H9 (cell line): ENCODE measurements at regions not wholly inside any gene's neighbourhood (a gene's known extent, or its start where the extent isn't known, plus 50 kb on each side); places are given as distances from the start of the nearest gene placed in this dataset.

ENCODE experiments used
- DNase-seq: peaks from one replicate; pipeline ENCODE4 v3.0.0-alpha.2; 2017
- H2AFZ ChIP-seq: one replicate; pipeline ENCODE4 v1.6.1; 2013; ENCODE audit warnings: mild to moderate bottlenecking, low read length, control low read depth, moderate library complexity
- H2AK5ac ChIP-seq: 2 replicates; pipeline ENCODE4 v1.6.1; 2013; ENCODE audit warnings: low read length, control low read depth, mixed read lengths; ENCODE audit not compliant: insufficient read length
- H2BK120ac ChIP-seq: one replicate; pipeline ENCODE4 v1.6.1; 2013; ENCODE audit warnings: low read depth, mild to moderate bottlenecking, low read length, control low read depth, inconsistent platforms; ENCODE audit not compliant: poor library complexity, severe bottlenecking
- H2BK12ac ChIP-seq: 2 replicates; pipeline ENCODE4 v1.6.1; 2013; ENCODE audit warnings: low read length, control low read depth, mixed read lengths, low read depth; ENCODE audit not compliant: insufficient read length
- H2BK15ac ChIP-seq: 2 replicates; pipeline ENCODE4 v1.6.1; 2013; ENCODE audit warnings: low read depth, low read length, control low read depth
- H2BK20ac ChIP-seq: one replicate; pipeline ENCODE4 v1.6.1; 2013; ENCODE audit warnings: low read depth, mild to moderate bottlenecking, low read length, control low read depth, inconsistent platforms; ENCODE audit not compliant: poor library complexity, severe bottlenecking
- H2BK5ac ChIP-seq: 2 replicates; pipeline ENCODE4 v1.6.1; 2013; ENCODE audit warnings: low read length, control low read depth, mixed read lengths; ENCODE audit not compliant: insufficient read length
- H3K14ac ChIP-seq: 2 replicates; pipeline ENCODE4 v1.6.1; 2013; ENCODE audit warnings: low read length, control low read depth; ENCODE audit not compliant: insufficient read depth
- H3K18ac ChIP-seq: 2 replicates; pipeline ENCODE4 v1.6.1; 2013; ENCODE audit warnings: low read depth, mild to moderate bottlenecking, mixed read lengths, low read length, control low read depth; ENCODE audit not compliant: insufficient read length
- H3K23ac ChIP-seq: 2 replicates; pipeline ENCODE4 v1.6.1; 2013; ENCODE audit warnings: low read length, control low read depth, mixed read lengths, low read depth; ENCODE audit not compliant: insufficient read length
- H3K23me2 ChIP-seq: 2 replicates; pipeline ENCODE4 v1.6.1; 2013; ENCODE audit warnings: low read depth, mild to moderate bottlenecking, mixed read lengths, low read length, control low read depth; ENCODE audit not compliant: insufficient read length, poor library complexity, severe bottlenecking
- H3K27ac ChIP-seq: 2 replicates; pipeline ENCODE4 v1.5.1; 2013; ENCODE audit warnings: low read length, control low read depth, mixed read lengths, low read depth; ENCODE audit not compliant: insufficient read length
- H3K27me3 ChIP-seq: 2 replicates; pipeline ENCODE4 v1.6.1; 2013; ENCODE audit warnings: low read length, control low read depth, inconsistent platforms; ENCODE audit not compliant: insufficient read depth
- H3K4ac ChIP-seq: 2 replicates; pipeline ENCODE4 v1.6.1; 2013; ENCODE audit warnings: low read depth, mild to moderate bottlenecking, control low read depth, inconsistent platforms, low read length, moderate library complexity
- H3K4me1 ChIP-seq: 2 replicates; pipeline ENCODE4 v1.6.1; 2013; ENCODE audit warnings: low read length, control low read depth, inconsistent platforms; ENCODE audit not compliant: insufficient read depth
- H3K4me2 ChIP-seq: 2 replicates; pipeline ENCODE4 v1.6.1; 2013; ENCODE audit warnings: low read length, control low read depth, mixed read lengths; ENCODE audit not compliant: insufficient read length, insufficient read depth
- H3K56ac ChIP-seq: 2 replicates; pipeline ENCODE4 v1.6.1; 2013; ENCODE audit warnings: low read depth, mild to moderate bottlenecking, mixed read lengths, low read length, control low read depth; ENCODE audit not compliant: insufficient read length
- H3K79me1 ChIP-seq: 2 replicates; pipeline ENCODE4 v1.6.1; 2013; ENCODE audit warnings: low read depth, mild to moderate bottlenecking, moderate library complexity, low read length, control low read depth, inconsistent platforms; ENCODE audit not compliant: insufficient read depth, poor library complexity, severe bottlenecking
- H3K79me2 ChIP-seq: 2 replicates; pipeline ENCODE4 v1.6.1; 2013; ENCODE audit warnings: low read length, control low read depth, inconsistent platforms; ENCODE audit not compliant: insufficient read depth
- H3K9ac ChIP-seq: 2 replicates; pipeline ENCODE4 v1.6.1; 2013; ENCODE audit warnings: low read length, control low read depth, mixed read lengths; ENCODE audit not compliant: insufficient read length; ENCODE audit errors: extremely low read depth
- H3K9me3 ChIP-seq: one replicate; pipeline ENCODE4 v1.6.1; 2013; ENCODE audit warnings: low read depth, low read length, inconsistent platforms; ENCODE audit not compliant: control insufficient read depth
- H3T11ph ChIP-seq: one replicate; pipeline ENCODE4 v1.6.1; 2013; ENCODE audit warnings: mild to moderate bottlenecking, low read length, control low read depth, inconsistent platforms
- H4K20me1 ChIP-seq: one replicate; pipeline ENCODE4 v1.6.1; 2013; ENCODE audit not compliant: control insufficient read depth, insufficient read length, insufficient read depth
- H4K5ac ChIP-seq: 2 replicates; pipeline ENCODE4 v1.6.1; 2013; ENCODE audit warnings: low read depth, mild to moderate bottlenecking, mixed read lengths, low read length, control low read depth; ENCODE audit not compliant: insufficient read length
- H4K8ac ChIP-seq: replicated peaks from 2 replicates; pipeline ENCODE4 v1.6.1; 2013; ENCODE audit warnings: low read length, control low read depth, mixed read lengths, low read depth; ENCODE audit not compliant: insufficient read length
- H4K91ac ChIP-seq: 2 replicates; pipeline ENCODE4 v1.6.1; 2013; ENCODE audit warnings: low read depth, mild to moderate bottlenecking, moderate library complexity, mixed read lengths, low read length, control low read depth; ENCODE audit not compliant: insufficient read length
- H3K27ac Mint-ChIP-seq, 3 experiments: 2 replicates in 2 of 3; 3 replicates in 1 of 3; pipeline ENCODE4 v1.8.0; 2020 to 2021; ENCODE audit warnings: mixed read lengths in 3 of 3, mild to moderate bottlenecking in 1 of 3, moderate library complexity in 1 of 3
- H3K27me3 Mint-ChIP-seq: 2 replicates; pipeline ENCODE4 v1.8.0; 2021; ENCODE audit warnings: low read depth, mild to moderate bottlenecking, moderate library complexity, mixed read lengths
- H3K36me3 Mint-ChIP-seq, 3 experiments: 2 replicates in 2 of 3; 3 replicates in 1 of 3; pipeline ENCODE4 v1.8.0; 2020 to 2021; ENCODE audit warnings: low read depth in 3 of 3, mixed read lengths in 3 of 3; ENCODE audit not compliant: insufficient read depth in 1 of 3
- H3K4me1 Mint-ChIP-seq, 2 experiments: 2 replicates each; pipeline ENCODE4 v1.8.0; 2020; ENCODE audit warnings: mixed read lengths in 2 of 2
- H3K4me3 Mint-ChIP-seq, 2 experiments: 2 replicates in 1 of 2; 3 replicates in 1 of 2; pipeline ENCODE4 v1.8.0; 2020 to 2021; ENCODE audit warnings: mild to moderate bottlenecking in 2 of 2, mixed read lengths in 2 of 2, moderate library complexity in 1 of 2
- H3K9me3 Mint-ChIP-seq, 2 experiments: 2 replicates in 1 of 2; 3 replicates in 1 of 2; pipeline ENCODE4 v1.8.0; 2020; ENCODE audit warnings: mild to moderate bottlenecking in 2 of 2, mixed read lengths in 2 of 2, moderate library complexity in 1 of 2
- WGBS: extraction: QIAGEN DNeasy Blood & Tissue Kit; methylation state at CpG from one replicate; pipeline ENCODE4 v1.1.7; 2013; ENCODE audit warnings: missing lambda C conversion rate, low lambda C conversion rate, mixed read lengths; ENCODE audit not compliant: insufficient read length; ENCODE audit errors: extremely low coverage; 5-methylcytosine and 5-hydroxymethylcytosine counted together
- TF ChIP-seq, protein P1 (sequence below): fragments of 200-600 bp; sonication (generic); conservative IDR thresholded peaks from 3 replicates; pipeline ENCODE4 v1.8.0; 2021; ENCODE audit warnings: antibody characterized with exemption, mild to moderate bottlenecking

DNA sequence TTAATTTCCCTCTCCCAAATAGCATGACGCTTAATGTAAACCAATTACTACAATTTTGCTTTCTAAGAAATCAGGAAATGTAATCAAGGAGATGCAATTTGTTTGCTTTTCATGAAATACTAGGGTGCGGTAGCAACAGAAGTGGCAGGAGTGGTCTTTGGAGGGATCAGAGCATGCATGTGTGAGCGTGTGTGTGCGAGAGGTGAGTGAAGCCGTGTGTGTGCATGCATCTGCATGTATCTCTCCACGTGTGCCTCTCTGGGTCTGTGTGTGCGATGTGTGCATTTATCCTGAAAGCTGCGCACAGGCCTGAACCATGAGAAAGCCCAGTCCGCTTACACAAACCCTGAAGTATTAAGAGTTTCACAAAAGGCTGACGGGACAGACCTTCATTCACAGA is 249.8 kb upstream of the C1orf174 start:
- H3K23me2 ChIP-seq: no peaks in the 10 kb centered on the region
- H2BK120ac ChIP-seq: no peak overlapping the region
- no peak overlapping the region for H3K14ac ChIP-seq
- H2AFZ ChIP-seq: no peak overlapping the region
- no peak overlapping the region for H4K91ac ChIP-seq
- H3K4me1 ChIP-seq: no peaks in the 10 kb centered on the region
- no peak overlapping the region for H3K23ac ChIP-seq
- H3K4me2 ChIP-seq: no peak overlapping the region
- H2BK20ac ChIP-seq: no peak overlapping the region
- H3K56ac ChIP-seq: no peak overlapping the region
- Mint-ChIP-seq H3K27me3 (no peaks in the 10 kb centered on the region; the same call in none of the 2 replicates), H3K4me3 (no peak overlapping the region), H3K36me3 (no peaks in the 10 kb centered on the region), H3K9me3 (no peaks in the 10 kb centered on the region), H3K4me1 (peaks cover 10 to 11% of the 10 kb centered on the region in 2 experiments), H3K27ac (no peak overlapping the region; a peak in 2 of 7 replicates)
- H3K27ac ChIP-seq: no peak overlapping the region
- no peak overlapping the region for H2BK5ac ChIP-seq
- no peak overlapping the region for H2AK5ac ChIP-seq
- H3K79me1 ChIP-seq: no peaks in the 10 kb centered on the region
- no peak overlapping the region for H3K9ac ChIP-seq
- H4K20me1 ChIP-seq: no peaks in the 10 kb centered on the region
- DNase-seq: no peak
- H4K8ac ChIP-seq: no peak overlapping the region
- WGBS: no CpG with 5 or more reads among the region's 10 CpGs
- TF ChIP-seq, protein P1, sequence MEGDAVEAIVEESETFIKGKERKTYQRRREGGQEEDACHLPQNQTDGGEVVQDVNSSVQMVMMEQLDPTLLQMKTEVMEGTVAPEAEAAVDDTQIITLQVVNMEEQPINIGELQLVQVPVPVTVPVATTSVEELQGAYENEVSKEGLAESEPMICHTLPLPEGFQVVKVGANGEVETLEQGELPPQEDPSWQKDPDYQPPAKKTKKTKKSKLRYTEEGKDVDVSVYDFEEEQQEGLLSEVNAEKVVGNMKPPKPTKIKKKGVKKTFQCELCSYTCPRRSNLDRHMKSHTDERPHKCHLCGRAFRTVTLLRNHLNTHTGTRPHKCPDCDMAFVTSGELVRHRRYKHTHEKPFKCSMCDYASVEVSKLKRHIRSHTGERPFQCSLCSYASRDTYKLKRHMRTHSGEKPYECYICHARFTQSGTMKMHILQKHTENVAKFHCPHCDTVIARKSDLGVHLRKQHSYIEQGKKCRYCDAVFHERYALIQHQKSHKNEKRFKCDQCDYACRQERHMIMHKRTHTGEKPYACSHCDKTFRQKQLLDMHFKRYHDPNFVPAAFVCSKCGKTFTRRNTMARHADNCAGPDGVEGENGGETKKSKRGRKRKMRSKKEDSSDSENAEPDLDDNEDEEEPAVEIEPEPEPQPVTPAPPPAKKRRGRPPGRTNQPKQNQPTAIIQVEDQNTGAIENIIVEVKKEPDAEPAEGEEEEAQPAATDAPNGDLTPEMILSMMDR: no peak
- H2BK12ac ChIP-seq: no peak overlapping the region
- H3K79me2 ChIP-seq: no peaks in the 10 kb centered on the region
- H3K27me3 ChIP-seq: no peaks in the 10 kb centered on the region
- no peak overlapping the region for H4K5ac ChIP-seq
- no peak overlapping the region for H2BK15ac ChIP-seq
- no peak overlapping the region for H3K4ac ChIP-seq
- no peaks in the 10 kb centered on the region for H3K9me3 ChIP-seq
- H3K18ac ChIP-seq: no peak overlapping the region
- H3T11ph ChIP-seq: no peak overlapping the region
